Peyer's patch (tissue), 4 donors: ENCODE measurements at regions not wholly inside any gene's neighbourhood (a gene's known extent, or its start where the extent isn't known, plus 50 kb on each side); places are given as distances from the start of the nearest gene placed in this dataset.

Experiments used
- CTCF ChIP-seq, 6 experiments: fragments of 450-650 bp in 4 of 6; fragments of 200-600 bp in 2 of 6; sonication (generic) in 1 of 6; IDR thresholded peaks; one replicate each; pipeline ENCODE4 v1.5.1; 2017 to 2019; ENCODE audit warnings: antibody characterized with exemption in 6 of 6, mild to moderate bottlenecking in 3 of 6, moderate library complexity in 1 of 6
- POLR2A ChIP-seq, 2 donors: fragments of 450-650 bp; IDR thresholded peaks; one replicate each; pipeline ENCODE4 v1.5.1; 2017; ENCODE audit warnings: antibody characterized with exemption in 2 of 2, mild to moderate bottlenecking in 2 of 2, moderate library complexity in 2 of 2

GRCh38 chrX:45872480-45872879, 671.8 kb upstream of the DIPK2B start:
- TF ChIP-seq CTCF (IDR thresholded peaks at IDR 0.05) (no peak), POLR2A (IDR thresholded peaks at IDR 0.05) (no peak)
